Retina (tissue), 1 donor: ENCODE measurements at regions not wholly inside any gene's neighbourhood (a gene's known extent, or its start where the extent isn't known, plus 50 kb on each side); places are given as distances from the start of the nearest gene placed in this dataset.
A peak's percentile ranks its signal among the peaks of the same experiment; 100 is the strongest.
"Not testable (repeated sequence)": the region's sequence is repeated elsewhere in the genome, so short reads cannot be mapped to it uniquely, and the experiment has no call there.

Experiments used
- DNase-seq: peaks from one replicate; pipeline ENCODE4 v3.0.0-alpha.2; 2016

DNA sequence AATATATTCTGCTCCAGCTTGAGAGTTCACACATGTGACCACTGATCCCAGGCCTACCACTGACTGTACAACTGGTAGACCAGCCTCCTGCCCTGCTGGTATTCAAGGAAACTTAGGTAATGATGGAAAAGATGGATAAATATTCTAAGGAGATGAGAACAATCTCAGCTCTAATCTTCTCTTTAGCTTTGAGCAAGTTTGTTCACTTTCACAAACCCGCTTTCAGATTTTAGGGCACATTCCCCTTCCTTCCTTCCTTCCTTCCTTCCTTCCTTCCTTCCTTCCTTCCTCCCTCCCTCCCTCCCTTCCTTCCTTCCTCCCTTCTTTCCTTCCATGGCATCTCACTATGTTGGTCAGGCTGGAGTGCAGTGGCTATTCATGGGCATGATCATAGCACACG lies 88.2 kb upstream of the PHACTR1 start:
- no peak for DNase-seq

DNA sequence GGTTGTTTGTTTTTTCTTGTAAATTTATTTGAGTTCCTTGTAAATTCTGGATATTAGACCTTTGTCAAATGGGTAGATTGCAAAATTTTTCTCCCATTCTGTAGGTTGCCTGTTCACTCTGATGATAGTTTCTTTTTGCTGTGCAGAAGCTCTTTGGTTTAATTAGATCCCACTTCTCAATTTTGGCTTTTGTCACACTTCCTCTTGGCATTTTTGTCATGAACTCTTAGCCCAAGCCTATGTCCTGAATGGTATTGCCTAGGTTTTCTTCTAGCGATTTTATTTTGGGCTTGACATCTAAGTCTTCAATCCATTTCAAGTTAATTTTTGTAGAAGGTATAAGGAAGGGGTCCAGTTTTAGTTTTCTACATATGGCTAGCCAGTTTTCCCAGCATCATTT lies 82.8 kb upstream of the PHACTR1 start:
- DNase-seq = not testable (repeated sequence)

DNA sequence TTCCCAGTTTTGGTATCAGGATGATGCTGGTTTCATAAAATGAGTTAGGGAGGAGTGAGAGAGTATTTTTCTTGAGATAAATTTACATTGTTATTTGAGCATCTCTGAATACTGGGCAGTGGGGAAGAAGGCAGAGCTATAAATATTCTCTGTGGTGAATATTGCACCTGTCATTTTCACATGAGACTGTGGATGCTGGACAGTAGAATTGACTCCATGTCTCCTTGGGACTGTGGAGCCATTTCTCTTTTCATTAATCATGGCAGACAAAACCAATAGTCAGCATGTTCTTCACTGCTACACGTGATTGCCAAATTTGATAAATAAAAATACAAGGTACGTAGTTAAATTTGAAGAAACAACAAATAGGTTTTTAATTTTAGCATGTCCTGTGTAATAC lies 81.2 kb upstream of the PHACTR1 start:
- DNase-seq = no peak

DNA sequence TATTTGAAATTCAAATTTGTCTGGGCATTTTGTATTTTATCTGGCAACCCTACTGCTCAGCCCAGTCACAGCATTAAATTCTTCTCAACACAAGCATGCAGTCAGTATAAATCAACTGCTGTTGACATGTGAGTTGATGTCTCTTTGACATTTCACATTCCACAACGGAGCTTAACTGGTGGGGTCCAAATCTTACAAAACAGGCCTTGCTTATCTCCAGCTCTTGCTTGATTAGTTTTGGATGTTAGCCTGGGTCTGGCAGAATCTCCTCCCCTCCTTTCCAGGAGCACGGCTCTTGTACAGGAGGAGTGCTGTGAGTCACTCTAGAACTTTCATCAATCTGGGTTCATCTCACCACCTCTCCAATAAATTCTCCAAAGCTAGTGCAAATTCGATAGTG lies 80.8 kb upstream of the PHACTR1 start:
- DNase-seq = no peak

DNA sequence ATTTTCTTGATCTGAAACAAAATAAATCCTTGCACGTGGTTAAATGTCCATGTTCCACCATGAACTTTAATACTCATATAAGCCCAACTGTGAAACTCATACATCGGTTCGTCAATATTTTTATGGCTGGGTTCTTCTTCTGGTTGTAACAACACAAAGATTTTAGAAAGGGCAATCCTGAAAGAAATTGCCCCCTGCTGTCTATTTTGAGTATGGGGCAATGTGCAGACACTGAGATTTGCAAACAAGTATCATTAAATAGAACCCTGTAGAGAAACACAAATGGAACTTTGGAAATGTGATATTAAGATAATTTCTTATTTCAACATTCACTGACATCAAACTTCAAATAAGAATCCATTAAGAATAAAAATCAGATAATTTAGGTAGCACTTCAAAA lies 80.2 kb upstream of the PHACTR1 start:
- DNase-seq = no peak

DNA sequence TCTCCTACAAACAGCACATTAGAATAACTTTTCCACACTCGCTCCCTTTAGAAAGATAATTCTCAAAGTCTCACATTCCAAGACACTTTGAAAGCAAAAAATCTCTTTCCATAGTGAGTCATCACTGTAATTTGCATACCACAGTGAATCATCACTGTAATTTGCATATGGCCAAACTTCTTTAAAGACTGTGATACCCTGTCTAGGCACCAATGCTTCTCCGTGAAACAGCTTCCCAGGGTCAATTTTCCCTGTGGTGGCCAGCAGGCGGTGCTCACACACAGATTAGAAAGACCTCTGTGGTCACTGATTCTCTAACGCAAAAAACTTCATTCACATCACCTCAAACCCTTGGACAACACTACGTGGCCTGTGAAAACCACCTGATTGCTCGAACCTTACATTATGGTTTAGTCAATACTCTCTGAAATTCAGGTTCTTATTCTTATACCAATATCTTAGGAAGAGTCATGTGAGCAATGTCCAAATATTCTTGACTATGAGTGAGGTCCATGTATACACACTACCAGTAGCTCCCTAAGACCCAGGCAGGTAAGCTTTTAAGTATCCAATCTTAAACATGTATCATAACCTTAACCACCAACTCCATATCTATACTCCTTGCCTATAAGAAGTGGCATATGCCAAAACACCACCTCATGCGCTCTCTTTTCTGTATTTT lies 78.5 kb upstream of the PHACTR1 start:
- peak; percentile 69 for DNase-seq

DNA sequence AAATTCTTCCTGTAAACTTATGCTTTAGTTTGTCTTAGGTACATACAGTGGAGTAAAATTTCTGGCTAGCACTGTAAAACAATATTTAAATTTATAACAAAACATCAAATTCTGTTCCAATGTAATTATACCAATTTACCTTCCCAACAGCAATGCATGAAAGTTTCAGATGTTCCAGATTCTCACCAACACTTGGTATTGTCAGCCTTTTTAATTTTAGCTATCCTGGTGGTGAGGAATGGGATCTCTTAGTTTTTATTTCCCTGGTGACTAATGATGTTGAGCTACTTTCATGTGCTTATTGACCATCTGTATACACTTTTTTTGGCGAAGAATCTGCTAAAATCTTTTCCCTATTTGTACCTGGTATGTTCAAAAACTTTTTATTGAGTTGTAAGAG lies 76.1 kb upstream of the PHACTR1 start:
- DNase-seq = no peak

DNA sequence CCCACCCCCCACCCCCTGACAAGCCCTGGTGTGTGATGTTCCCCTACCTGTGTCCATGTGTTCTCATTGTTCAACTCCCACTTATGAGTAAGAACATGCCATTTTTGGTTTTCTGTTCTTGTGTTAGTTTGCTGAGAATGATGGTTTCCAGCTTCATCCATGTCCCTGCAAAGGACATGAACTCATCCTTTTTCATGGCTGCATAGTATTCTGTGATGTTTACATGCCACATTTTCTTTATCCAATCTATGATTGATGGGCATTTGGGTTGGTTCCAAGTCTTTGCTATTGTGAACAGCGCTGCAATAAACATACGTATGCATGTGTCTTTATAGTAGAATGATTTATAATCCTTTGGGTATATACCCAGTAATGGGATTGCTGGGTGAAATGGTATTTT lies 74.8 kb upstream of the PHACTR1 start:
- not testable (repeated sequence) for DNase-seq

DNA sequence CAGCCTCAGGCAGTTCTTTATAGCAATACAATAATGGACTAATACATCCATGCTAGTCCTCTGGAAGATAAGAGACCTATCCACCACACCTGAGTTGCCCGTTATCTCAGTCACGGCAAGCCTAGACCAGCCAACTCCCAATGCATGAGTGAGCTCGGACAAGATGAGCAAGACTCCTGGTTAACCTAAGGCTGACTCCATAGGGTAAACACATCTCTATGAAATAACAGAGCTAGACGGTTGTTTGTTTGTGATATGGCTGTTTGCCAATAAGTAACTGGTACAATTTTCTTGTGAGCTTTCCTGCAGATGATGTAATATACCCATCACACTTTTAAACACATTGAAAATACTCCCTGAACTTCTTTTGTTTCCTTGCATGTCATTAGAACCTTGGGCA lies 70.6 kb upstream of the PHACTR1 start:
- DNase-seq = no peak

DNA sequence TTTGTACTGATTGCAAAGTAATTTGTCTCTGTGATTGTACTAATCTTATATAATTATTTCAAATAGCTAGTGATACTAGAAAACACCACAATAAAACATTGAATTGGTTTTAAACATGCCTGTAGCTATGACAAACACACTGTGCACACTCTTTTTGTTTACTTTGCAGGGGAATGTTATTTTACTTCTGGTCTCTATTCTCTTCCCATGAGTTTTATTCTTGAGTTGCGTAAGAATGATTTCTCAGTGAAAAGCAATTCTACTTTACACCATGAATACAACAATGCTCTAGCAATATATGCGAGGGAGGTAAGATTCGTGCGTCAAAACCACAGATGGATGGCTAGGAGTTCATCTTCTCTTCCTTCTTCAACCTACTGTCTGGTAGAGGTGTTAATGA lies 68.4 kb upstream of the PHACTR1 start:
- DNase-seq = no peak

DNA sequence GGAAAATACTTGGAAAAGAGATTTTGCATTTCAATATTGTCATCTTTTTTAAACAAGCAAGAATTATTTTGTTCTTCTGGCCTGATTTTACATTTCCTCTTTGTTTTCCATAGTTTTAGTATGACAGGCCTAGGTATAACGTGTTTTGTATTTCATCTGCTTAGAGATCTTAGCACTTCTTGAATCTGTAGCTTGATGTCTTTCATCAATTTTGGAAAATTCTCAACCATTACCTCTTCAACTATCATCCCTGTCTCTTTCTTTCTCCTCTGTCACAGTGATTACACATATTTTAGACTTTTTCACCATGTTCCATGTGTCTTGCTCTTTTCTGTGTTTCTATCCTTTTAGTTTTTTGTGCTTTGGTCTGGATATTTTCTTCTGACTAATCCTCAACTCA lies 67.2 kb upstream of the PHACTR1 start:
- DNase-seq = no peak

DNA sequence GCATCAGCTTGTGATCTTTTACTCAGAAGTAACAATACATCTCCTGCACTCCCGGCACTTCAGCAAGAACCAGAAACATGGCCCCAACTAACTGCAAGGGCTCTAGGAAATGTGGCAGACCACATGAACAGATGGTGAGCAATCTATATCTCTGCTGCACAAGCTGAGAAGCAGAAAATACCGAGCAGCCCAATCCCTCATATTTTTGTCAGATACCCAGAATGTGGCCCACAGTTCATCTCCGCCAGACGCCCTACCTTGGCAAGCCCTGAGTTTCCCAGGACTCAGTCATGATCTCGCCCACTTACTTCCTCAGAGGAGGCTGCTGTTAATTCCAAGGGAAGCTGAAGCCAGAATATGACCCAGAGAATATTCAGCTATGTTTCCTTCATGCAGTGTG lies 63.1 kb upstream of the PHACTR1 start:
- no peak for DNase-seq

DNA sequence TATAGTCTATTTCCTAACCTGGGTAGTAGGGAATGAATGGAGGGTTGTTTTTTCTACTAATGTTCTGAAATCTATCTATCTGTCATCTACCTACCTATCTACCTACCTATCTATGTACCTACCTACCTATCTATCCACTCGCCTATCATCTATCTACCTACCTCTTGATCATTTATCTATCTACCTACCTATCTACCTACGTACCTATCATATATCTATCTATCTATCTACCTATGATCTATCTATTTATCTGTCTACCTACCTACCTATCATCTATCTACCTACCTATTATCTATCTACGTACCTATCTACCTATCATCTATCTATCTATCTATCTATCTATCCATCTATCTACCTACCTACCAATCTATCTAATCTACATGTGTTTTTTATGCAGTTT lies 62.5 kb upstream of the PHACTR1 start:
- no peak for DNase-seq

DNA sequence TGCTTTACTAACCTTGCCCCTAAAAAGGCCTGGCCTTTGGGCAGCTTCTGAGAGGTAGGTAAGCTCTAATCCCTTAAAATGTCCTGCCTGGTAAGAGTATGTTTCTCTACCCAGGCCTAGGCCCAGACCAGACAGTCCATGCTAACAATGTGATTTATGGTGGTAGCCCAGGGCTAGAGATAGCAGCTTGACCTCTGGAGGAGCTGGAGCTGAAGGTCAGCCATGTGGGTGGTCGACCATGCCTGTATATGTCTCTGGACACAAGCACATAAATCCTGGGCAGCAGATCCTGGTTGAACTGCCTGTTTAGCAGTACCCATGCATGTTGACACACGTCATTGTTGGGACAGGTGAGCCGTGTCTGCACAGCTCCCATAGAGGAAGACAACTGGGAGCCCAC lies 62.1 kb upstream of the PHACTR1 start:
- DNase-seq = no peak

DNA sequence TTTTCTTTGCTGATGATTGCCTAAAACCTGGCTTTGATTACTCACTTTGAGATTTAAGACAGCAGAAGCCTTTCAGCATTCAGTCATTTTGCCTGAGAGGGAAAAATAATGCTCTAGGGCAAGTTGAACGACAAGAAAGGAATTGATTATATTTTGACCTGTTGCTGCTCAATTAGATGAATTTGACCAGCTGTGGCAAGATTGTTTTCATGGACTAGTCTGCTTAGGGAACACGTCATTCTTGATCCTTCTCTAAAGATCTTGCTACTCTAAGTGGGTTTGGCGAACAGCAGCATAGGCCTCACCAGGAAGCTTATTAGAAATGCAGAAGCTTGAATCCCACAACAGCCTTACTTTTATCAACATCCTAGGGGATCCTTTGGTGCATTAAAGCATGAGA lies 59.7 kb upstream of the PHACTR1 start:
- DNase-seq = peak; percentile 48

DNA sequence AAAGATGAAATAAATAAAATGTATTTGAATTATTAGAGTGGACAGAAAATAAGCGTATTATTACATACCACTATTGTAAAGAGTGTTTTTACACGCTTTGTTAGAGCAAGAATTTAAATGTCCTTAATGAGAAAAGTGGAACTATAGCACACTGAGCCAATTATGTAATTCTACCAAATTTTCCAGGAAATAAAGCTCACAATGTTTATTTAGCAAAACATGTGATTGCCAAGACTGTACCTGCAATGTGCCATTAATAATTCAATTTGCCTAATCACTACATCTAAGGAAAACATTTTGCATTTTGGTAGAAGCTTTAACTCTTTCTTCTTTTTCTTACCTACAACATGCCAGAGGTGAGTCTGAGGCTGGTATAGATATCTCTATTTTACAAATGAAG lies 58.7 kb upstream of the PHACTR1 start:
- no peak for DNase-seq

DNA sequence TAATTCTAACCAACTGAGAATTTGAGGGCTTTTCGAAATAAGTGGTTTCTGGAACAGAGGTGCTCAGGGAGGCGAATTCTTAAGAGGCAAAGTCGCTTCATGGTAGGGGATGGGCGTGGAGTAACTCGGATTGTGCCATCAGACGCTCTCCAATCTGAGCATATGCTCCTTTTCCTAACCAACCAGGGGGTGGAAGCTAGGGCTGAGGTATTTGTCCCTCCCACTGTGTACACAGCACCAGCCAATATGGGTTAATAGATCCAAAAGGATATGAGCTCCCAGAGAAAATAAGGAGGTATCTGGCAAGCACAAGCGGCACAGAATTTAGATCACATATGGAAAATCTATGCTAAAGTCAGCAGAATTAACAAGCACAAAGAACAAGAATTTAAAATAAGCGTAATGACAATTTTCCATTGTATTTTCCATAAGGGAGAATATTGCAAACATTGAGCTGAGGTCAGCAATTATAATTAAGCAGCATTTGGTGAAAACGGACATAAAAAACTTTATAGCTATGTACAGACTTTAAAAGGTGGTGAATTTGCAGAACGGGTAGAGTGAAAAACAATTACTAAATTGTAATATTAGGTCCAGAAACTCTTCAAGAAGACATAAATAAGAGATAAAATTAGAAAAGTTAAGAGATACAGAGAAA lies 55.0 kb upstream of the PHACTR1 start:
- DNase-seq = no peak
